ENCODE measurements at regions not wholly inside any gene's neighbourhood (a gene's known extent, or its start where the extent isn't known, plus 50 kb on each side); places are given as distances from the start of the nearest gene placed in this dataset.

DNA sequence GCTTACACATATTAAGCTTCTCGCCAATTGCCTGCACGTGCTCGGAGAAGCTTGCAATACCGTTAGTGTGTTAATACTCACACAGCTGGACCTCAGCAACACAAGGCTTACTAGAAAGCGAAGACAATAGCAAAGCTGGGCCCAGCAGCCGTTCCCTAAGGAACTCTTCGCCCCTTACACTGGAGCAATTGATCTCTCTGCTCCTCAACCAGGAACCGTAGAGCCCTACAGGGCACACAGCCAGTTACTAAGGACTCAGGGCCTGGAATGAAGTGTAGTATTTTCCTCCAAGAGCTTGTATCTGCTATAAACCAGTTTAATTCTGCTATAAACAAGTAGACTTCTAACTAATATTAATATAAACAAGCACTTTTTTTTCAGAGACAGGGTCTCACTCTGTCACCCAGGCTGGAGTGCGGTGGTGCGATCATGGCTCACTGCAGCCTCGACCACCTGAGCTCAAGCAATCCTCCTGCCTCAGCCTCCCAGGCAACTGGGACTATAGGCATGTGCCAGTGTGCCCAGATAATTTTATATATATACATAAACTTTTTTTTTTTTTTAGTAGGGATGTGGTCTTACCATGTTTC lies 67.0 kb upstream of the SIMC1 start:
- TF ChIP-seq CTCF (IDR thresholded peaks at IDR 0.05) (no peak), REST (IDR thresholded peaks at IDR 0.05; ENCODE audit: insufficient read depth in 1 of 2, low read depth in 2 of 2, low read length in 1 of 2) (no peak)

Measured in Panc1 (cell line).